GM04504 (cell line): ENCODE measurements at regions not wholly inside any gene's neighbourhood (a gene's known extent, or its start where the extent isn't known, plus 50 kb on each side); places are given as distances from the start of the nearest gene placed in this dataset.

Experiments used
- DNase-seq: peaks from one replicate; pipeline ENCODE4 v3.0.0-alpha.2; 2012; ENCODE audit warnings: low read depth

GRCh38 chr21:17900281-17900989 is 81.3 kb upstream of the C21orf91 start:
- no peak for DNase-seq

GRCh38 chr21:17889171-17889570 is 70.0 kb upstream of the C21orf91 start:
- DNase-seq, result no peak

GRCh38 chr21:17869115-17869514 is 50.0 kb upstream of the C21orf91 start:
- DNase-seq, result no peak
